Stimulated activated naive CD8-positive, alpha-beta T cell treated with anti-CD3 and anti-CD28 coated beads, Interleukin-15, amount 100 ng/mL, for 72 hours (primary cell): ENCODE measurements at regions not wholly inside any gene's neighbourhood (a gene's known extent, or its start where the extent isn't known, plus 50 kb on each side); places are given as distances from the start of the nearest gene placed in this dataset.
A peak's percentile ranks its signal among the peaks of the same experiment; 100 is the strongest.

Source experiments
- ATAC-seq: fragments of 150-1000 bp; cut with Tn5 transposase; 2 replicates; pipeline ENCODE4 v1.10.0; 2021; ENCODE audit warnings: mild to moderate bottlenecking, moderate library complexity
- DNase-seq, 2 donors: peaks; one replicate each; pipeline ENCODE4 v3.0.0; 2021 to 2022
- H3K27ac Mint-ChIP-seq, 2 donors: one replicate each; pipeline ENCODE4 v1.8.0; 2022; ENCODE audit warnings: mild to moderate bottlenecking in 2 of 2, mixed read lengths in 2 of 2, moderate library complexity in 2 of 2
- H3K27me3 Mint-ChIP-seq: one replicate; pipeline ENCODE4 v1.8.0; 2022; ENCODE audit warnings: mixed read lengths
- H3K4me1 Mint-ChIP-seq: one replicate; pipeline ENCODE4 v1.8.0; 2022; ENCODE audit warnings: mild to moderate bottlenecking, mixed read lengths
- H3K4me3 Mint-ChIP-seq, 2 donors: one replicate each; pipeline ENCODE4 v1.8.0; 2022; ENCODE audit warnings: mild to moderate bottlenecking in 2 of 2, mixed read lengths in 2 of 2, moderate library complexity in 1 of 2
- H3K9me3 Mint-ChIP-seq, 2 donors: one replicate each; pipeline ENCODE4 v1.8.0; 2022; ENCODE audit warnings: mixed read lengths in 2 of 2

DNA sequence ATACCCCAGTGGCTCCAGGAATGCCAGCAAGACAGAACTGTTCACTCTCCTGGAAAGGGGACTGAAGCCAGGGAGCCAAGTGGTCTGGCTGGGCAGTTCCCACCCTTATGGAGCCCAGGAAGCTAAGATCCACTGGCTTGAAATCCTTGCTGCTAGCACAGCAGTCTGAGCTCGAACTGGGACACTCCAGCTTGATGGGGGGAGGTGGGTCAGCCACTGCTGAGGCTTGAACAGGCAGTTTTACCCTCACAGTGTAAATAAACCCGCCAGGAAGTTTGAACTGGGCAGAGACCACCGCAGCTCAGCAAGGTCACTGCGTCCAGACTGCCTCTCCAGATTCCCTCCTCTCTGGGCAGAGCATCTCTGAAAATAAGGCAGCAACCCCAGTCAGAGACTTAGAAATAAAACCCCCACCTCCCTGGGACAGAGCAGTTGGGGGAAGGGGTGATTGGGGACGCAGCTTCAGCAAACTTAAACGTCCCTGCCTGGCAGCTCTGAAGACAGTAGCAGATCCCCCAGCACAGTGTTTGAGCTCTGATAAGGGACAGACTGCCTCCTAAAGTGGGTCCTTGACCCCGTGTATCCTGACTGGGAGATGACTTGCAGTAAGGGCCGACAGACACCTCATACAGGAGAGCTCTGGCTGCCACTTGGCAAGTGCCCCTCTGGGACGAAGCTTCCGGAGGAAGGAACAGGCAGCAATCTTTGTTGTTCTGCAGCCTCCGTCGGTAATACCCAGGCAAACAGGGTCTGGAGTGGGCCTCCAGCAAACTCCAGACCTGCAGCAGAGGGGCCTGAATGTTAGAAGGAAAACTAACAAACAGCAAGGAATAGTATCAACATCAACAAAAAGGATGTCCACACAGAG is 568.4 kb downstream of the PLA2G4A start:
- no peaks in the 10 kb centered on the region for H3K27me3 Mint-ChIP-seq
- H3K4me3 Mint-ChIP-seq, result no peak overlapping the region
- H3K4me1 Mint-ChIP-seq, result no peaks in the 10 kb centered on the region
- H3K9me3 Mint-ChIP-seq, result peaks cover 21 to 29% of the 10 kb centered on the region in 2 donors
- DNase-seq, result no peak
- ATAC-seq, result no peak
- no peak overlapping the region for H3K27ac Mint-ChIP-seq

DNA sequence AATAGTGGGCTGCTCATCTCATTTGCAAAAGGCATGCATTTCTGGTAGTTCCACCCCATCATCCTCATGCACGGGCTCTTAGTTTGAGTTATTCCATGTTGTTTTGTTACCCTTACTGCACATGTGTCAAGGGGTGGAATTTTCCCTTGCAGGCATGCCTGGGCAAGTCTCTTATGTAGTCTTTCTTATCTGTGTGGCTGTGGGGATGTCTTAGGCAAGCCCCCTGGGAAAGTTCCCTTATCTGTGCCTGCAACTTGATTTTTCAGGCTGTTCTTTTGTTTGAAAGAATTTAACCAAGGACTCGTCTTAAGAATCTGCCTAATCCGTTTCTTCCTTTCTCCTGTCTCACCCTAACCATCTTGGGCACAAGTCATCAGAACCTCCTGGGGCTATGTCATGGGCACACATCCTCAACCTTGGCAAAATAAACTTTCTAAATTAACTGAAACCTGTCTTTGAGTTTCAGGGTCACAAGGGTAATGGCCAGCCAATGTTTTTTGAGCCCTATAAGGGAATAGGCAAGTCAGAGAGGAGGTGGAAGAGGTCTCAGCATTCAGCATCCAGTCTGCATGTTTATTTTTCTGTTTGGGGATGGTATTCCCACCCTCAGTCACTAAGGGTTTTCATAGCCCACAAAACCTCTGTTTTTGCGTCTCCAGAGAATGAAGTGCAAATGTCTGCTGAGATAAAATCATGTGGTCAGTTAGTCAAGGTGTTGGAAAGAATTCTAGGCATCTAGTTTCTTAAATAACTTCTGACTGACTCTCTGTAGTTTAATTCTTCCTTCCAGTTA is 579.7 kb downstream of the PLA2G4A start:
- Mint-ChIP-seq H3K4me1 (no peaks in the 10 kb centered on the region), H3K27me3 (no peaks in the 10 kb centered on the region), H3K9me3 (peaks cover 0 to 5% of the 10 kb centered on the region in 2 donors), H3K4me3 (no peak overlapping the region), H3K27ac (peak overlapping the region in 1 of 2 donors; percentile 34)
- DNase-seq (no peak), ATAC-seq (no peak)

DNA sequence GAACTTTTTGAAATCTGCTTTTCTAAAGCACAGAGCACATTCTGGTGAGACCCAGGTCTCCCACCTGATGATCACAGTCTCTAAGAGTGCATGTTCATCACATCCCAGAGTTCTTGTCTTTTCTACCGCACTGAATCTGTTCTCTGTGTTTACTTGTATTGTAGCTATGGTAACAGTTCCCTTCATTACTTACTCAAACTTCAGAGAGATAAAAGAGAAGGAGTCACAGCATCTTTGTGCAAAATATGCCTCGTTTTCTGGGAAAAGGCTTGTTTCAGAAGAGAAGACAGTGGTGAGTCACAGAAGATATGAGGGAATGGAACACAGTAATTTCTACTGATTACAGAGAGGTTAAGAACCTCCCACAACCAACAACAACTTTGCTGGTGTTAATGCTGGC is 580.6 kb downstream of the PLA2G4A start:
- no peak for ATAC-seq
- DNase-seq, result no peak
- Mint-ChIP-seq H3K4me1 (no peaks in the 10 kb centered on the region), H3K27me3 (no peaks in the 10 kb centered on the region), H3K4me3 (no peak overlapping the region), H3K9me3 (peaks cover 0 to 5% of the 10 kb centered on the region in 2 donors), H3K27ac (no peak overlapping the region)

DNA sequence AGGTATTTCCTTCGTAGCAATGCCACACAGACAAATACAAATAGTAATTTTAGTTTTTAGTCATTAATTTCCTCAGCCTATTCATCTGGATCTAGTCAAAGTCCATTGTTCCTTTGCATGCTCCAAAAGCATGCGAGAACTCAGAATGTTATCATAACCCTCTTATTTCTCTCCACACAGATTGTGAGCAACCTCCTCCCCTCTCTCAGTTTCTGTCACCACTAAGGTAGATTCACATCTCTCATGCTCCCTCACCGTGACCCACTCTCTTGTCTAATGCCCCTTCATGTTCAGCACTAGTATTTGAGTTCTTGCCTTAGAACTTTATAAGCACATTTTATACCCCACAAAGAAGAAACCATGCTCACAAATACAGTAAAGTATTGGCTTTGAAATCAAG is 582.4 kb downstream of the PLA2G4A start:
- ATAC-seq, result no peak
- H3K4me1 Mint-ChIP-seq, result no peaks in the 10 kb centered on the region
- no peak overlapping the region for H3K4me3 Mint-ChIP-seq
- no peak overlapping the region for H3K27ac Mint-ChIP-seq
- no peaks in the 10 kb centered on the region for H3K27me3 Mint-ChIP-seq
- no peak for DNase-seq
- peaks cover 0 to 5% of the 10 kb centered on the region in 2 donors for H3K9me3 Mint-ChIP-seq

DNA sequence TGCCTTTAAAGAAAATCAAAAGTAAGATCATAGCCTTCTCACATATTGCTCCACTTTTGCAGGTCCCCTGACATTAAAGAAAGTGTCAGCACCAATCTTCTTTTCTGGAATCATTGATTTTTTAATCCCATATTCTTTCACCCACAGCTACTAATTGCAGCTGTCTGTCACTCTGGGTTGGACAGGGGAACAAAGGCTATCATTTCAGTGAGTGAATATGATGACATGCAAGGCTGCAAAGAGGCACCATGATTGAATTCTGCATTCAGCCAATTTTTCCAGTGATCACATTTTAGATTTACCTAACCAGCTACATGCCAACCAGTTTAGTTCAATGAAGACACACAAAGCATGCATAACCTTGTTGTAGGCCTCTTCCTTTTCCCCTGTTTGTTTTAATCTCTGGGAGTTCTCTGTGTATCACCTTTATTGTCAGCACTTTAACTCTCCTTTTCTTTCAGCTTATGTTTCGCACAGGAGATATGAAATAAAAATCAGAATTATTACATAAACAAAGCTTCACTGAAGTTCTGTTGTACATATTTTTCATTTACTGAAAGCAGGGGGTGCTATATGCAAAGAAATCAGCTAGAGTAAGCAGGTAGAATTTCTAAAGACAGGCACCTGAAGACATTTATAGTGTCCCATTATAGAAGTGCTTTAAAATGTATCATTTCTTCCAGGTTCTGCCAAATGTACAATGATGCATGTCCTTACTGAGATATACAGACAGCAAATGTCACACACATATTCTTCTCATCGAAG is 584.8 kb downstream of the PLA2G4A start:
- ATAC-seq, result no peak
- no peak overlapping the region for H3K4me3 Mint-ChIP-seq
- DNase-seq, result no peak
- H3K27me3 Mint-ChIP-seq, result no peaks in the 10 kb centered on the region
- peaks cover 0 to 5% of the 10 kb centered on the region in 2 donors for H3K9me3 Mint-ChIP-seq
- peak overlapping the region in 1 of 2 donors; percentile 23 for H3K27ac Mint-ChIP-seq
- no peaks in the 10 kb centered on the region for H3K4me1 Mint-ChIP-seq

DNA sequence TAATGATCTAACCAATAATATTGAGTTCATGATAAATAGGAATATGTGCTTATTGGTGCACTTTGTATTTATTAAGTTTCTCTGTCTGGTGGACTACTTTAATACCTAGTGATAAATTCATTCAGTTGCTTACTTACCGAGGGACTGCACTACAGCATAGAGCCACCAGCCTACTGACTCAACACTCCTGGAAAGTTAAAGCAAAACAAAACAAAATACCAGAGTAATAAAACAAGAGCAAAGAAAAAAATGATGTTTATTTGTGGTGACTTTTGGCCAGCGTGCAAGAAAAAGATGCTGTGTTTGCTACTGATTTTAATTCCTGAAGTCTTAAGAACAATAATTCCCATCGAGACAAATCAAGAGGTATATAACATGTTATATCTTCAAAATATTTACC is 586.3 kb downstream of the PLA2G4A start:
- peaks cover 0 to 5% of the 10 kb centered on the region in 2 donors for H3K9me3 Mint-ChIP-seq
- DNase-seq (no peak), ATAC-seq (no peak)
- no peaks in the 10 kb centered on the region for H3K27me3 Mint-ChIP-seq
- no peak overlapping the region for H3K4me3 Mint-ChIP-seq
- no peaks in the 10 kb centered on the region for H3K4me1 Mint-ChIP-seq
- H3K27ac Mint-ChIP-seq, result no peak overlapping the region

DNA sequence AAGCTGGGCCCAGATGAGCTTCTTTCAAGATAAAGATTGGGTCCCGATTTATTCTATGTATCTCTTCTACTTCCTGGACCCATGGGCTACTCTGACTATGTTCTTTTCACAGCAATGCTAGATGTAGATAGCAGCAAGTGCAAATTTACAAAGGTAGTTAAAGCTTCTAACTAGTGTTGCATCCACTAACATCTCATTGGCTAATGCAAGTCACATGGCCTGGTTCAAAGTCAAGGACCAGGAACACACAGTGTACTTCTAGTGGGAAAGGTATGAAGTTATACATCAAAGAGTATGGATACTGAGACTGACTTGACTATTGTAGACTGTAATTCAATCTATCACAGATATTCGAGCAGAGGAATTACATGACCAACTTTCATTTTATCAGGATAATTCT is 588.8 kb downstream of the PLA2G4A start:
- no peaks in the 10 kb centered on the region for H3K9me3 Mint-ChIP-seq

DNA sequence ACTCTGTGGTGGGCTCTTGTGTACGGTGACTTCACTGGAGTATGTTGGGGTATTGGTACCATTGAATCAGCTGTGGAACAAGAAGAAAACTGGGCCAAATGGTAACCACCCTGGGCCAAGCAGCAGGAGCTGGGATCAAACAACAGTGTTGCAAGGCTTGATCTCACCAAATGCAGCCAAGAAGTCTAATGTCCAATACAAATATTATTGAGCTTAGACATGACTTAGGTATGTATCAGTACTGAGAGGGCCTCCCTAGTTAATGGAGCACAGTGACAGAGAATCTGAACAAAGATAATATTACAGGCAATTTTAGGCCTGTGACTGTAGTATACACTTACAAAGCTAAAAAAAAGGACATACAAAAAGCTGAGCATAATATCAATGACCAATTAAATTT is 604.8 kb downstream of the PLA2G4A start:
- ATAC-seq (no peak), DNase-seq (no peak)
- Mint-ChIP-seq H3K27me3 (no peaks in the 10 kb centered on the region), H3K4me1 (no peaks in the 10 kb centered on the region), H3K9me3 (no peaks in the 10 kb centered on the region), H3K4me3 (no peak overlapping the region), H3K27ac (no peak overlapping the region)

More for the DNA sequence above, 588.8 kb downstream of the PLA2G4A start:
- no peaks in the 10 kb centered on the region for H3K4me1 Mint-ChIP-seq
- ATAC-seq (no peak), DNase-seq (no peak)
- H3K27me3 Mint-ChIP-seq, result no peaks in the 10 kb centered on the region
- no peak overlapping the region for H3K4me3 Mint-ChIP-seq
- no peak overlapping the region for H3K27ac Mint-ChIP-seq

DNA sequence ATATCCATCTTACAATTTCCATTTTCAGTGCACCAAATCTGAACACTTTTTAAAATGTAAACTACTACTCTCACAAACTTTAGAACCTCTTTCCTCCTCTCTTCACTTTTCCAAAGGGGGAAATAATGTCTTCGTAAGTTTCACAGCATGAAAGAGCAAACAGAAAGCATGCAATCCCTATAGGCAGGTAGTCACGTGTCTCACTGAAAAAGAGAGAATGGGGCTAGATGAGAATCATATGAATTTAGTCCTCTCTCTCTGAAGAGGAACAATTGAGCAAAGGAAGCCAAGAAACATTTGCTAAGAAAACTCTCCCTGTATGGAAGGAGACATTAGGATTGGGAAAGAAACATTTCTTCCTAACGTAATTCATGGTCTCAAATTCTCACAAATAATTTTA is 613.9 kb downstream of the PLA2G4A start:
- ATAC-seq, result no peak
- H3K27me3 Mint-ChIP-seq, result no peaks in the 10 kb centered on the region
- no peak overlapping the region for H3K27ac Mint-ChIP-seq
- peaks cover 0 to 5% of the 10 kb centered on the region in 2 donors for H3K9me3 Mint-ChIP-seq
- no peak for DNase-seq
- H3K4me3 Mint-ChIP-seq, result no peak overlapping the region
- no peaks in the 10 kb centered on the region for H3K4me1 Mint-ChIP-seq

DNA sequence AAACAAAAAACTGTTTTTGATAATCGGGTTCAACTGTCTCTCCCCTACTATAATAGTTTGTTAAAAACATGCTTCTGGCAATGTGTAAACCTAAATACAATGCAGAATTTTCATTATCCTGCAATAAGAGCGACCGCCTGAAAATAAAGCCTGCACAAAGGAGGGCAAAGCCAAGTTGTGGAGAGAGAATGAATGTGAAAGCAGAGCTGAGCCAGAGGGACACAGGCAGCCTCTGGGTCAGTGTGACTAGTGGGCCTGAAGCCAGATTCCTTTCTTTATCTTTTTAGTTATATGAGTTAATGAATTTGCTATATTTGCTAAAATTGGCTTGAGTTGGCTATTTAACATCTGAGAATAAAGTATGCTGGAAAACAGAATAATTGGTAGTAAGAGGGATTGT is 615.2 kb downstream of the PLA2G4A start:
- H3K4me1 Mint-ChIP-seq, result no peaks in the 10 kb centered on the region
- no peak for ATAC-seq
- H3K27ac Mint-ChIP-seq, result no peak overlapping the region
- H3K4me3 Mint-ChIP-seq, result no peak overlapping the region
- H3K9me3 Mint-ChIP-seq, result peaks cover 0 to 5% of the 10 kb centered on the region in 2 donors
- no peaks in the 10 kb centered on the region for H3K27me3 Mint-ChIP-seq
- DNase-seq, result no peak

DNA sequence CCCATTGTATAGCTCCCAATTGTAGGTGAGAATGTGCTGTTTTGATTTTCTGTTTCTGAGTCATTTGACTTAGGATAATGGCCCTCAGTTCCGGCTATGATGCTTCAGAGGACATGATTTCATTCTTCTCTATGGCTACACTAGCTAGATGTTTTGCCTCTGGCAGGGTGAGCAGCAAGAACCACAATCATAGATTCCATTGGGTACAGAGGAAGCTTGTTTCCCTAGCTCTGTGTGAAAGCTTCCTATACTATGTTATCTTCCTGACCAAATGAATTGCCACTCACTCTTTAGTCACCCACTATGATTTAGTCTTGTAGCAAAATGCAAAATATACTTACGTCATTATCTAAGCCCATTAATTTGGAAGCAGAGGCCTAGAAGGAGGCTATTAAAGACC is 616.3 kb downstream of the PLA2G4A start:
- DNase-seq, result no peak
- peaks cover 0 to 5% of the 10 kb centered on the region in 2 donors for H3K9me3 Mint-ChIP-seq
- ATAC-seq, result no peak
- no peaks in the 10 kb centered on the region for H3K27me3 Mint-ChIP-seq
- no peaks in the 10 kb centered on the region for H3K4me1 Mint-ChIP-seq
- H3K4me3 Mint-ChIP-seq, result no peak overlapping the region
- H3K27ac Mint-ChIP-seq, result no peak overlapping the region

DNA sequence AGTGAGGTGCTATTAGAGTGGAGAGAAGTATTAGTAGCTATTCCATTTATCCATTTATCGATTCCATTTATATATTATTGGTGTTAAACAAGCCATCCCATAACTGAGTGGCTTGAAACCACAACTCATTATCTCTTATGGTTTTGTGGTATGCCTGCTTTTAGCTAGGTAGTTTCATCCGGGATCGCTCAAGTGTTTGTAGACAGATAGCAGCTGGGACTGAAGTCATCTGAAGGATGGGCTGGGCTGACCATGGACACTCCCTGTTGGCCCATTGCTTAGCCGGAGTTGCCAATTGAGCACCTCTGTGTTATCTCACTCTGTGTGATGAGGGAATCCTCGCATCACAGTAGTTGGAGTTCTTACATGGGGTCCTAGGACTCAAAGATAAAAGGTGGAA is 622.5 kb downstream of the PLA2G4A start:
- Mint-ChIP-seq H3K4me1 (no peaks in the 10 kb centered on the region), H3K9me3 (no peaks in the 10 kb centered on the region), H3K27ac (no peak overlapping the region), H3K4me3 (no peak overlapping the region), H3K27me3 (no peaks in the 10 kb centered on the region)
- ATAC-seq (no peak), DNase-seq (no peak)

DNA sequence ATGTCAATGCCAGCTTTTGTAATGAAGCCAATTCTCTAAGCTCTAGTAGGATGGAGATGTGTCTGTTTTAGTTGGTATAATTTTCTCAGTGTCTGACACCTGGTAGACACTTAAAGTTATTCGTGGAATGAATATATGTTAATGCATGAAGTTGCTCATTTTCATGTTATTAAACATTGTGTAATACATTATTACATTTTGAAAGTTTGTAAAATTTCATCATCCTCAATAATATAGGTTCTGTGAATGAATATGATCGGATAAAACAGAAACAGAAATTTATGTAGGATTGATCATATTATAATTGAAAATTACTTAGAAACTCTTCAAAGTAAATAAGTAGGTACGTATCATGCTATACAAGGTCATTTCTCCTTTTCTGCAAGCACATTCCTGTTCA is 625.3 kb downstream of the PLA2G4A start:
- ATAC-seq (no peak), DNase-seq (no peak)
- H3K9me3 Mint-ChIP-seq, result no peaks in the 10 kb centered on the region

DNA sequence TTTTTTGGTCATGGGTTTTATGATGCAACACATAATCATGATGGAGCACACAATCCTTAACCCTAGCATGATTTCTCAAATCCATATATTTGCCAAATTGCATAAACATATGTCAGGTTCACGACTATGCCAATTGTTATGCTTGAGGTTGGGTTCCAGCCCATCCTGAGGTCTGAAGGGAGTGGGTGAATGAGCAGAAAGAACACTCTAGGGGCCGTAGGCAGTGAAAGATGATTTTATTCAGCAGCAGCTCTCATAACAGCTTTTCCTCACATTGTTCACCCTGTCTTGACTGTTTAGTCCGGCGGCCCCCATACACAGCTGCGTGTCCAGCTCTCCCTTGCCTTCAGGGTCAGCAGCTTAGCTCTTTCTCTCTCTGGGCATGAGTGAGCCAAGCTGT is 627.7 kb downstream of the PLA2G4A start:
- no peaks in the 10 kb centered on the region for H3K4me1 Mint-ChIP-seq
- H3K27me3 Mint-ChIP-seq, result no peaks in the 10 kb centered on the region
- DNase-seq (no peak), ATAC-seq (no peak)
- H3K27ac Mint-ChIP-seq, result no peak overlapping the region
- H3K9me3 Mint-ChIP-seq, result peaks cover 10 to 12% of the 10 kb centered on the region in 2 donors
- H3K4me3 Mint-ChIP-seq, result no peak overlapping the region

More for the DNA sequence above, 625.3 kb downstream of the PLA2G4A start:
- Mint-ChIP-seq H3K4me1 (no peaks in the 10 kb centered on the region), H3K27me3 (no peaks in the 10 kb centered on the region), H3K4me3 (no peak overlapping the region), H3K27ac (no peak overlapping the region)

DNA sequence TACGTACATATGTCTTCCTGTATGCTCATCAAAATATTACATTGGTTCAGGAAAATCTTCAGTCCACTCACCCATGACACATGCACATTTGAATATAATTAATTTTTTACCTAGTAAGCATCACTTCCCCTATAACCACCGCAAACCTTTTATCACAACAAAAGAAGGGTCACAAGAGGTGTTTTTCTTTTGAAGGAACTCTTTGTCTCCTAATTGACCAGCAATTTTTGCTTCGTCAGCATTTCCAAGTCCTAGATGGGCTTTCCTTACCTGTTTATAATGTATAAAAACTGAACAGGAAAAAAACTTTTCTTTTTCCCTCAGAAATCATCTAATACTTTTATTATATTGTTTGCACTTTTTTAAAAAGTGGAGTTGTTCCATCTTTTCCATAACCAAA is 631.3 kb downstream of the PLA2G4A start:
- Mint-ChIP-seq H3K4me3 (no peak overlapping the region), H3K27me3 (no peaks in the 10 kb centered on the region)
- no peak for DNase-seq

More for the DNA sequence above, 631.3 kb downstream of the PLA2G4A start:
- Mint-ChIP-seq H3K9me3 (peaks cover 24 to 38% of the 10 kb centered on the region in 2 donors), H3K27ac (no peak overlapping the region), H3K4me1 (no peaks in the 10 kb centered on the region)
- ATAC-seq, result no peak
